ENCODE measurements at regions not wholly inside any gene's neighbourhood (a gene's known extent, or its start where the extent isn't known, plus 50 kb on each side); places are given as distances from the start of the nearest gene placed in this dataset.

- no peak overlapping the region for H2AFZ ChIP-seq
- 0 out of 2 replicates have a peak, but pooled peaks cover 7% of the 10 kb centered on the region for H3K4me1 ChIP-seq (ENCODE audit: insufficient read depth)
- Mint-ChIP-seq H3K27ac (no peak overlapping the region), H3K9me3 (0 out of 3 replicates have a peak, but pooled peaks cover 3% of the 10 kb centered on the region), H3K4me3 (no peak overlapping the region), H3K36me3 (ENCODE audit: low read depth) (peaks cover 3% of the 10 kb centered on the region; the same call in 2 of the 3 replicates), H3K4me1 (peaks cover 4% of the 10 kb centered on the region; the same call in 2 of the 3 replicates), H3K27me3 (ENCODE audit: insufficient read depth, low read depth, poor library complexity) (peaks cover 17% of the 10 kb centered on the region)
- DNase-seq (ENCODE audit: low spot score) (no peak), ATAC-seq (no peak)
- no peaks in the 10 kb centered on the region; the same call in 1 of the 2 replicates for H3K9me2 ChIP-seq (ENCODE audit: insufficient read depth)
- no peaks in the 10 kb centered on the region; the same call in 1 of the 2 replicates for H3F3A ChIP-seq (replicated peaks; ENCODE audit: low read depth)
- H3K27ac ChIP-seq (ENCODE audit: low read depth), result no peak overlapping the region
- no peak overlapping the region for H3K4me3 ChIP-seq
- no peaks in the 10 kb centered on the region for H3K79me2 ChIP-seq (replicated peaks; ENCODE audit: insufficient read depth)
- peaks cover 44% of the 10 kb centered on the region for H3K27me3 ChIP-seq (ENCODE audit: insufficient read depth)
- H3K4me2 ChIP-seq, result no peak overlapping the region
- TF ChIP-seq STAT1 (IDR thresholded peaks at IDR 0.05; ENCODE audit: unreplicated experiment) (no peak), CTCF (conservative IDR thresholded peaks at IDR 0.05; ENCODE audit: low read depth in 2 of 2) (peak in 1 of 2 experiments; percentile 48; a peak in 2 of 4 replicates), EZH2phosphoT487 (IDR thresholded peaks at IDR 0.05; ENCODE audit: unreplicated experiment) (no peak)
- TF ChIP-seq, protein P1, sequence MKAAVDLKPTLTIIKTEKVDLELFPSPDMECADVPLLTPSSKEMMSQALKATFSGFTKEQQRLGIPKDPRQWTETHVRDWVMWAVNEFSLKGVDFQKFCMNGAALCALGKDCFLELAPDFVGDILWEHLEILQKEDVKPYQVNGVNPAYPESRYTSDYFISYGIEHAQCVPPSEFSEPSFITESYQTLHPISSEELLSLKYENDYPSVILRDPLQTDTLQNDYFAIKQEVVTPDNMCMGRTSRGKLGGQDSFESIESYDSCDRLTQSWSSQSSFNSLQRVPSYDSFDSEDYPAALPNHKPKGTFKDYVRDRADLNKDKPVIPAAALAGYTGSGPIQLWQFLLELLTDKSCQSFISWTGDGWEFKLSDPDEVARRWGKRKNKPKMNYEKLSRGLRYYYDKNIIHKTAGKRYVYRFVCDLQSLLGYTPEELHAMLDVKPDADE (IDR thresholded peaks at IDR 0.05), result no peak
- no peaks in the 10 kb centered on the region for H3K36me3 ChIP-seq (ENCODE audit: insufficient read depth)
- H4K20me1 ChIP-seq (replicated peaks; ENCODE audit: insufficient read depth), result no peaks in the 10 kb centered on the region
Measured at GRCh38 chr1:65527707-65528503, 107.4 kb downstream of the LEPR start.

DNA sequence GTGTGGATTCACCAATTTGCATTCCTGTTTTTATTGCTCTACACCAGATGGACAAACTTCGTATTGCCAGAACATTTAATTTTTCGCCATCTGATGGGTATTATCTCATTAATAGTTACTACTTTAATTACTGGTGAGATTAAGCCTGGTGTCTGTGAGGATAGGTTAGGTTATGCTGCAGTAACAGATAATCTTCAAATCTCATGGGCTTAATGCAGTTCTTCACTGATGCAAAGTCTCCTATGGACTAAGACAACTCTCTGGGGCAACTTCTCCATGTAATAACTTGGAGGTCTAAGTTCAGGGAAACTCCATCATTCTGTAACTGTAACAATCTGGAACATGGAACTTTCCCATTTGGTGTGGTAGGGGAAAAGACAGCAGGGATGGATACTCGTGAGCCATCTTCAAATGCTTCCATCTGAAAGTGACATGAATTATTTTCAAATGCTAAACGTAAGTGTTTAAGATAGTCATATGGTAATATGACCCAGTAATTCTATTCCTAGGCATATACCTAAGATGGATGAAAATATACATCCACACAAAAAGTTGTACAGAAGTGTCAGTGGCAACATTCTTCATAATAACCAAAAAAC, 111.6 kb downstream of the LEPR start:
- H3K36me3 ChIP-seq (ENCODE audit: insufficient read depth), result no peaks in the 10 kb centered on the region
- H2AFZ ChIP-seq, result no peak overlapping the region
- H3K4me3 Mint-ChIP-seq, result no peak overlapping the region
- no peaks in the 10 kb centered on the region for H3F3A ChIP-seq (replicated peaks; ENCODE audit: low read depth)
- H3K4me2 ChIP-seq, result no peak overlapping the region
- H3K36me3 Mint-ChIP-seq (ENCODE audit: low read depth), result peaks cover 3% of the 10 kb centered on the region; the same call in 2 of the 3 replicates
- H3K4me1 ChIP-seq (ENCODE audit: insufficient read depth), result no peaks in the 10 kb centered on the region
- ATAC-seq (no peak), DNase-seq (ENCODE audit: low spot score) (no peak)
- peaks cover 8% of the 10 kb centered on the region for H3K27me3 ChIP-seq (ENCODE audit: insufficient read depth)
- H3K9me3 Mint-ChIP-seq, result peaks cover 3% of the 10 kb centered on the region; the same call in 1 of the 3 replicates
- H3K27me3 Mint-ChIP-seq (ENCODE audit: insufficient read depth, low read depth, poor library complexity), result no peaks in the 10 kb centered on the region
- no peaks in the 10 kb centered on the region for H3K79me2 ChIP-seq (replicated peaks; ENCODE audit: insufficient read depth)
- no peak overlapping the region for H3K4me3 ChIP-seq
- H3K4me1 Mint-ChIP-seq, result no peaks in the 10 kb centered on the region
- H3K9me2 ChIP-seq (ENCODE audit: insufficient read depth), result no peaks in the 10 kb centered on the region; the same call in 1 of the 2 replicates
- H4K20me1 ChIP-seq (replicated peaks; ENCODE audit: insufficient read depth), result no peaks in the 10 kb centered on the region
- H3K27ac ChIP-seq (ENCODE audit: low read depth), result no peak overlapping the region
- no peak overlapping the region for H3K27ac Mint-ChIP-seq
- TF ChIP-seq, protein P1 (IDR thresholded peaks at IDR 0.05), result no peak
- TF ChIP-seq JUNB (IDR thresholded peaks at IDR 0.05; ENCODE audit: unreplicated experiment) (no peak), ZNF331 (CRISPR knock-in tag; IDR thresholded peaks at IDR 0.05; ENCODE audit: low read depth) (no peak), ZNF114 (CRISPR knock-in tag; IDR thresholded peaks at IDR 0.05) (no peak), EZH2phosphoT487 (IDR thresholded peaks at IDR 0.05; ENCODE audit: unreplicated experiment) (no peak), EZH2 (IDR thresholded peaks at IDR 0.05; ENCODE audit: low read depth, unreplicated experiment) (no peak)
- TF ChIP-seq, protein P2, sequence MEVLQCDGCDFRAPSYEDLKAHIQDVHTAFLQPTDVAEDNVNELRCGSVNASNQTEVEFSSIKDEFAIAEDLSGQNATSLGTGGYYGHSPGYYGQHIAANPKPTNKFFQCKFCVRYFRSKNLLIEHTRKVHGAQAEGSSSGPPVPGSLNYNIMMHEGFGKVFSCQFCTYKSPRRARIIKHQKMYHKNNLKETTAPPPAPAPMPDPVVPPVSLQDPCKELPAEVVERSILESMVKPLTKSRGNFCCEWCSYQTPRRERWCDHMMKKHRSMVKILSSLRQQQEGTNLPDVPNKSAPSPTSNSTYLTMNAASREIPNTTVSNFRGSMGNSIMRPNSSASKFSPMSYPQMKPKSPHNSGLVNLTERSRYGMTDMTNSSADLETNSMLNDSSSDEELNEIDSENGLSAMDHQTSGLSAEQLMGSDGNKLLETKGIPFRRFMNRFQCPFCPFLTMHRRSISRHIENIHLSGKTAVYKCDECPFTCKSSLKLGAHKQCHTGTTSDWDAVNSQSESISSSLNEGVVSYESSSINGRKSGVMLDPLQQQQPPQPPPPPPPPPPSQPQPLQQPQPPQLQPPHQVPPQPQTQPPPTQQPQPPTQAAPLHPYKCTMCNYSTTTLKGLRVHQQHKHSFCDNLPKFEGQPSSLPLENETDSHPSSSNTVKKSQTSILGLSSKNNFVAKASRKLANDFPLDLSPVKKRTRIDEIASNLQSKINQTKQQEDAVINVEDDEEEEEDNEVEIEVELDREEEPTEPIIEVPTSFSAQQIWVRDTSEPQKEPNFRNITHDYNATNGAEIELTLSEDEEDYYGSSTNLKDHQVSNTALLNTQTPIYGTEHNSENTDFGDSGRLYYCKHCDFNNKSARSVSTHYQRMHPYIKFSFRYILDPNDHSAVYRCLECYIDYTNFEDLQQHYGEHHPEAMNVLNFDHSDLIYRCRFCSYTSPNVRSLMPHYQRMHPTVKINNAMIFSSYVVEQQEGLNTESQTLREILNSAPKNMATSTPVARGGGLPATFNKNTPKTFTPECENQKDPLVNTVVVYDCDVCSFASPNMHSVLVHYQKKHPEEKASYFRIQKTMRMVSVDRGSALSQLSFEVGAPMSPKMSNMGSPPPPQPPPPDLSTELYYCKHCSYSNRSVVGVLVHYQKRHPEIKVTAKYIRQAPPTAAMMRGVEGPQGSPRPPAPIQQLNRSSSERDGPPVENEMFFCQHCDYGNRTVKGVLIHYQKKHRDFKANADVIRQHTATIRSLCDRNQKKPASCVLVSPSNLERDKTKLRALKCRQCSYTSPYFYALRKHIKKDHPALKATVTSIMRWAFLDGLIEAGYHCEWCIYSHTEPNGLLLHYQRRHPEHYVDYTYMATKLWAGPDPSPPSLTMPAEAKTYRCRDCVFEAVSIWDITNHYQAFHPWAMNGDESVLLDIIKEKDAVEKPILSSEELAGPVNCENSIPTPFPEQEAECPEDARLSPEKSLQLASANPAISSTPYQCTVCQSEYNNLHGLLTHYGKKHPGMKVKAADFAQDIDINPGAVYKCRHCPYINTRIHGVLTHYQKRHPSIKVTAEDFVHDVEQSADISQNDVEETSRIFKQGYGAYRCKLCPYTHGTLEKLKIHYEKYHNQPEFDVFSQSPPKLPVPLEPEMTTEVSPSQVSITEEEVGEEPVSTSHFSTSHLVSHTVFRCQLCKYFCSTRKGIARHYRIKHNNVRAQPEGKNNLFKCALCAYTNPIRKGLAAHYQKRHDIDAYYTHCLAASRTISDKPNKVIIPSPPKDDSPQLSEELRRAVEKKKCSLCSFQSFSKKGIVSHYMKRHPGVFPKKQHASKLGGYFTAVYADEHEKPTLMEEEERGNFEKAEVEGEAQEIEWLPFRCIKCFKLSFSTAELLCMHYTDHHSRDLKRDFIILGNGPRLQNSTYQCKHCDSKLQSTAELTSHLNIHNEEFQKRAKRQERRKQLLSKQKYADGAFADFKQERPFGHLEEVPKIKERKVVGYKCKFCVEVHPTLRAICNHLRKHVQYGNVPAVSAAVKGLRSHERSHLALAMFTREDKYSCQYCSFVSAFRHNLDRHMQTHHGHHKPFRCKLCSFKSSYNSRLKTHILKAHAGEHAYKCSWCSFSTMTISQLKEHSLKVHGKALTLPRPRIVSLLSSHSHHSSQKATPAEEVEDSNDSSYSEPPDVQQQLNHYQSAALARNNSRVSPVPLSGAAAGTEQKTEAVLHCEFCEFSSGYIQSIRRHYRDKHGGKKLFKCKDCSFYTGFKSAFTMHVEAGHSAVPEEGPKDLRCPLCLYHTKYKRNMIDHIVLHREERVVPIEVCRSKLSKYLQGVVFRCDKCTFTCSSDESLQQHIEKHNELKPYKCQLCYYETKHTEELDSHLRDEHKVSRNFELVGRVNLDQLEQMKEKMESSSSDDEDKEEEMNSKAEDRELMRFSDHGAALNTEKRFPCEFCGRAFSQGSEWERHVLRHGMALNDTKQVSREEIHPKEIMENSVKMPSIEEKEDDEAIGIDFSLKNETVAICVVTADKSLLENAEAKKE (CRISPR knock-in tag; IDR thresholded peaks at IDR 0.05), result no peak
